HepG2 (cell line): ENCODE measurements at regions not wholly inside any gene's neighbourhood (a gene's known extent, or its start where the extent isn't known, plus 50 kb on each side); places are given as distances from the start of the nearest gene placed in this dataset.

Experiments used
- ATAC-seq: fragments of 200-7000 bp; cut with Tn5 transposase; 3 replicates; pipeline ENCODE4 v1.9.1; 2020; ENCODE audit warnings: mild to moderate bottlenecking, moderate library complexity
- BruUV-seq: library from RNA; stranded (reverse); fragments of 400-500 nt; replicated peaks from 2 replicates; lab custom pipeline; 2021; lab: Mats Ljungman, UMichigan
- CTCF ChIA-PET: fragments of 300-600 bp; formaldehyde crosslinking; extraction: SDS; loops from one replicate; lab custom pipeline; 2021; ENCODE audit warnings: low total read pairs, inconsistent platforms, low intra/inter-chr PET ratio; lab: Yijun Ruan, JAX
- POLR2A ChIA-PET: fragments of 350-600 bp; sonication (Branson Sonifier 250); formaldehyde crosslinking; loops from one replicate; lab custom pipeline; 2020; ENCODE audit warnings: antibody characterized with exemption, inconsistent platforms; lab: Yijun Ruan, JAX
- DNase-seq: peaks from one replicate; pipeline ENCODE4 v3.0.0-alpha.2; 2015; ENCODE audit warnings: low spot score
- FAIRE-seq: peaks from 3 replicates; lab custom pipeline; 2011; peaks lifted over from hg19 to GRCh38; lab: Jason Lieb, UNC
- H2AFZ ChIP-seq: one replicate; pipeline ENCODE4 v1.6.1; 2011; ENCODE audit warnings: low read length, inconsistent platforms
- H3K27ac ChIP-seq: fragments of 300-600 bp; 3 replicates; pipeline ENCODE4 v1.8.0; 2011; ENCODE audit warnings: mixed run types, mild to moderate bottlenecking, mixed read lengths, low read length, inconsistent platforms; ENCODE audit not compliant: insufficient read depth; ENCODE audit errors: extremely low read length
- H3K27me3 ChIP-seq, 2 experiments: fragments of 200-600 bp in 1 of 2; 2 replicates in 1 of 2; 3 replicates in 1 of 2; pipeline versions ENCODE4 v1.6.0 to v1.8.0; 2011; ENCODE audit warnings: low read length in 2 of 2, mild to moderate bottlenecking in 2 of 2, moderate library complexity in 2 of 2, inconsistent platforms in 1 of 2; ENCODE audit not compliant: insufficient read depth in 2 of 2, control insufficient read depth in 1 of 2
- H3K36me3 ChIP-seq, 2 experiments: fragments of 200-600 bp in 1 of 2; replicated peaks in 1 of 2; 2 replicates in 1 of 2; 3 replicates in 1 of 2; pipeline versions ENCODE4 v1.5.1 to v1.8.0; 2011; ENCODE audit warnings: low read length in 2 of 2, inconsistent platforms in 1 of 2; ENCODE audit not compliant: insufficient read depth in 2 of 2, control insufficient read depth in 1 of 2
- H3K4me1 ChIP-seq: 2 replicates; pipeline ENCODE4 v1.5.1; 2012; ENCODE audit warnings: low read length, inconsistent platforms; ENCODE audit not compliant: insufficient read depth
- H3K4me2 ChIP-seq: 2 replicates; pipeline ENCODE4 v1.6.0; 2011; ENCODE audit warnings: low read depth, low read length, inconsistent platforms
- H3K4me3 ChIP-seq, 3 experiments: fragments of 200-600 bp in 1 of 3; sonication (generic), shearing (Covaris generic) in 1 of 3; replicated peaks in 1 of 3; 2 replicates each; pipeline ENCODE4 v1.5.1; 2011 to 2016; ENCODE audit warnings: low read length in 3 of 3, inconsistent platforms in 2 of 3, low read depth in 2 of 3, mild to moderate bottlenecking in 2 of 3, control low read depth in 1 of 3, mixed read lengths in 1 of 3; ENCODE audit not compliant: insufficient read depth in 1 of 3
- H3K79me2 ChIP-seq: one replicate; pipeline ENCODE4 v1.6.1; 2011; ENCODE audit warnings: low read length, inconsistent platforms; ENCODE audit not compliant: insufficient read depth
- H3K9ac ChIP-seq: 2 replicates; pipeline ENCODE4 v1.6.0; 2011; ENCODE audit warnings: mild to moderate bottlenecking, low read depth, low read length, inconsistent platforms; ENCODE audit not compliant: insufficient read depth
- H3K9me3 ChIP-seq: 2 replicates; pipeline ENCODE4 v1.5.1; 2012; ENCODE audit warnings: mild to moderate bottlenecking, low read length
- H4K20me1 ChIP-seq: 2 replicates; pipeline ENCODE4 v1.6.0; 2011; ENCODE audit warnings: inconsistent platforms, mild to moderate bottlenecking, low read length, moderate library complexity; ENCODE audit not compliant: insufficient read depth
- DNMT3B ChIP-seq: conservative IDR thresholded peaks from 2 replicates; pipeline ENCODE4 v1.6.1; 2016; ENCODE audit warnings: missing biosample characterization, control low read depth
- FOXJ3 ChIP-seq: sonication (generic); formaldehyde crosslinking; IDR thresholded peaks from 2 replicates; pipeline ENCODE4 v1.4.0; 2020; ENCODE audit warnings: missing genetic modification reagents, mild to moderate bottlenecking, borderline replicate concordance
- SCMH1 ChIP-seq: sonication (generic); formaldehyde crosslinking; IDR thresholded peaks from 2 replicates; pipeline ENCODE4 v1.9.0; 2021; ENCODE audit warnings: missing genetic modification reagents, mild to moderate bottlenecking, borderline replicate concordance
- SMAD3 ChIP-seq: sonication (generic); formaldehyde crosslinking; IDR thresholded peaks from 2 replicates; pipeline ENCODE4 v1.4.0; 2020; ENCODE audit warnings: missing genetic modification reagents
- ZNF577 ChIP-seq: sonication (generic); formaldehyde crosslinking; IDR thresholded peaks from 2 replicates; pipeline ENCODE4 v1.4.0; 2020; ENCODE audit warnings: mild to moderate bottlenecking, low read depth, missing genetic modification reagents, borderline replicate concordance
- ZNF737 ChIP-seq: sonication (generic); formaldehyde crosslinking; IDR thresholded peaks from 2 replicates; pipeline ENCODE4 v1.5.0; 2020; ENCODE audit warnings: missing genetic modification reagents, mild to moderate bottlenecking, borderline replicate concordance
- ZNF775 ChIP-seq: sonication (generic); formaldehyde crosslinking; IDR thresholded peaks from 2 replicates; pipeline ENCODE4 v1.4.0; 2020; ENCODE audit warnings: missing genetic modification reagents, mild to moderate bottlenecking, moderate library complexity, borderline replicate concordance
- WGBS: methylation state at CpG from one replicate; pipeline ENCODE4 v1.1.6; 2017; ENCODE audit warnings: low lambda C conversion rate; 5-methylcytosine and 5-hydroxymethylcytosine counted together
- in situ Hi-C: cut with HindIII; loops from 2 replicates; pipeline ENCODE4 v1.10.0; 2017; ENCODE audit warnings: low pct_unique_long_range_greater_than_20kb; ENCODE audit not compliant: extremely low pct_ligation_motif_present
- intact Hi-C: fragments of 100-400 bp; cut with micrococcal nuclease; formaldehyde crosslinking; loops from one replicate; pipeline ENCODE4 v1.10.0; 2022; ENCODE audit not compliant: unreplicated experiment
- TF ChIP-seq, protein P1 (sequence below): sonication (generic); formaldehyde crosslinking; IDR thresholded peaks from 2 replicates; pipeline ENCODE4 v1.9.0; 2021; ENCODE audit warnings: missing genetic modification reagents, borderline replicate concordance
- TF ChIP-seq, protein P2 (sequence below): sonication (generic); formaldehyde crosslinking; IDR thresholded peaks from 2 replicates; pipeline ENCODE4 v1.5.0; 2020; ENCODE audit warnings: missing genetic modification reagents

DNA sequence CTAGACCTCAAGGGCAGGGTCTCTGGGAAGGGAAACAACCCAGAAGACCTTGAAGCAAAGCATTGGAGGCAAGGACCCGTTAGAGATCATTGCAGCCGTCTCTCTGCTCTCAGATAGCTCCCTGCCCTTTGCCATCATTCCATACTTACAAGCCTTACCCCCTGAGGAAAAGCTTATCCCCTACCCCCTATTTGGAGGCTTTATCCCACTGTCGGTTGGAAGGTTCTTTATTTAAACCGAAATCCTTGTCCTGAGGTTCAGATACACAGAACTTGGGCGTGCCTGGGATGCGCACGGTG, 84.4 kb downstream of the EFNB1 start (continued):
- TF ChIP-seq, protein P1, sequence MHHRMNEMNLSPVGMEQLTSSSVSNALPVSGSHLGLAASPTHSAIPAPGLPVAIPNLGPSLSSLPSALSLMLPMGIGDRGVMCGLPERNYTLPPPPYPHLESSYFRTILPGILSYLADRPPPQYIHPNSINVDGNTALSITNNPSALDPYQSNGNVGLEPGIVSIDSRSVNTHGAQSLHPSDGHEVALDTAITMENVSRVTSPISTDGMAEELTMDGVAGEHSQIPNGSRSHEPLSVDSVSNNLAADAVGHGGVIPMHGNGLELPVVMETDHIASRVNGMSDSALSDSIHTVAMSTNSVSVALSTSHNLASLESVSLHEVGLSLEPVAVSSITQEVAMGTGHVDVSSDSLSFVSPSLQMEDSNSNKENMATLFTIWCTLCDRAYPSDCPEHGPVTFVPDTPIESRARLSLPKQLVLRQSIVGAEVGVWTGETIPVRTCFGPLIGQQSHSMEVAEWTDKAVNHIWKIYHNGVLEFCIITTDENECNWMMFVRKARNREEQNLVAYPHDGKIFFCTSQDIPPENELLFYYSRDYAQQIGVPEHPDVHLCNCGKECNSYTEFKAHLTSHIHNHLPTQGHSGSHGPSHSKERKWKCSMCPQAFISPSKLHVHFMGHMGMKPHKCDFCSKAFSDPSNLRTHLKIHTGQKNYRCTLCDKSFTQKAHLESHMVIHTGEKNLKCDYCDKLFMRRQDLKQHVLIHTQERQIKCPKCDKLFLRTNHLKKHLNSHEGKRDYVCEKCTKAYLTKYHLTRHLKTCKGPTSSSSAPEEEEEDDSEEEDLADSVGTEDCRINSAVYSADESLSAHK (CRISPR knock-in tag), result no peak
- TF ChIP-seq ZNF775 (CRISPR knock-in tag) (no peak), DNMT3B (CRISPR knock-in tag) (no peak), SCMH1 (CRISPR knock-in tag) (no peak), SMAD3 (CRISPR knock-in tag) (no peak), ZNF577 (CRISPR knock-in tag) (no peak), ZNF737 (no peak)

DNA sequence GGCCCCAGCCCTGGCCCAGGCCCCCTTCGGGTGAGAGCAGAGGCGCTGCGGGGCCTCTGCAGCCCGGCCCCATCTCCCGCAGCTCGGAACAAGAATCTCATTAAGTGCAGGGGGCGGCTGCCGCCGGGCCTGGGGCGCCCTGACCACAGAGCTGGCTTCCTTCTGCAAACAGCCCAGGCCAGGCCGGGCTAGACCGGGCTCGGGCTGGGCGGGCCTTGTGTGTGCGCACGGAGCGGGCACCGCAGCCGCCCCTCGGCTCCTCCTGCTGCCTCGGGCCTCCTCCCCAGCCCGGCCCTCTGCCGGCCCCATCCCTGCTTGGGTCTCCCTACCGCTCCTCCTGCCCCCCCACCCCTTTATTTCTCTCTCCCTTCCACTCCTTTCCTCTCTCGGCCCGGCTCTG, 83.3 kb downstream of the EFNB1 start:
- H2AFZ ChIP-seq, result no peak overlapping the region
- TF ChIP-seq, protein P2, sequence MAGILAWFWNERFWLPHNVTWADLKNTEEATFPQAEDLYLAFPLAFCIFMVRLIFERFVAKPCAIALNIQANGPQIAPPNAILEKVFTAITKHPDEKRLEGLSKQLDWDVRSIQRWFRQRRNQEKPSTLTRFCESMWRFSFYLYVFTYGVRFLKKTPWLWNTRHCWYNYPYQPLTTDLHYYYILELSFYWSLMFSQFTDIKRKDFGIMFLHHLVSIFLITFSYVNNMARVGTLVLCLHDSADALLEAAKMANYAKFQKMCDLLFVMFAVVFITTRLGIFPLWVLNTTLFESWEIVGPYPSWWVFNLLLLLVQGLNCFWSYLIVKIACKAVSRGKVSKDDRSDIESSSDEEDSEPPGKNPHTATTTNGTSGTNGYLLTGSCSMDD (CRISPR knock-in tag), result no peak
- no peak for TF ChIP-seq FOXJ3 (CRISPR knock-in tag)
- ChIA-PET POLR2A (no interaction called here), CTCF (no interaction called here)
- H3K9ac ChIP-seq, result no peak overlapping the region
- no peaks in the 10 kb centered on the region for H3K79me2 ChIP-seq
- no peak overlapping the region for H3K27ac ChIP-seq
- H3K36me3 ChIP-seq, result no peaks in the 10 kb centered on the region
- DNase-seq (no peak), FAIRE-seq (no peak), ATAC-seq (no peak)
- 66% methylated on average over 6 of the region's 26 CpGs for WGBS
- no peak overlapping the region for H3K4me3 ChIP-seq
- intact Hi-C loops, result no loop called here
- no peaks in the 10 kb centered on the region for H4K20me1 ChIP-seq
- no TSS peak for BruUV-seq
- no peak overlapping the region for H3K4me2 ChIP-seq
- in situ Hi-C loops, result no loop called here
- 0 out of 5 replicates have a peak, but pooled peaks cover 0 to 1% of the 10 kb centered on the region in 2 experiments for H3K27me3 ChIP-seq
- no peaks in the 10 kb centered on the region for H3K9me3 ChIP-seq
- no peaks in the 10 kb centered on the region for H3K4me1 ChIP-seq
